ENCODE measurements at regions not wholly inside any gene's neighbourhood (a gene's known extent, or its start where the extent isn't known, plus 50 kb on each side); places are given as distances from the start of the nearest gene placed in this dataset.
A peak's percentile ranks its signal among the peaks of the same experiment; 100 is the strongest.

DNA sequence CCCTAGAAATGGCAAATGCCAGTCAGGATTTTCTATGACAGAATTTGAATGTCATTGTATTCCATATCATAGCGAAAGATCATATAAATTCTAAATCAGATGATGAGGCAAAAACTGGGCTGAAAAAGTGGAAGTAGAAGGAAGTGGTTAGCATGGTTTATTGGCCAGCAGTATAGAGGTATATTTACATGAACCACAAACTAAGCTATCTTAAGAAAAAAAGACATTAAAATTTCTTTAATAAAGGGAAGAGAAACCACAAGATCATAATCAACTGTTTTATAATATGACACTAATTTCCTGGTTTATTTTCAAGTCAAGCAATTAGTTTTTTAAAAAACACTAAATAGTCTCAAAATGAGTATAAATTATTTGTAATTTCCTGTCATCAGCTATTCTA is 123.2 kb upstream of the LRP1B start:
- no peak for DNase-seq (ENCODE audit: low read depth)

GRCh38 chr2:142241016-142241415 is 110.2 kb upstream of the LRP1B start:
- DNase-seq (ENCODE audit: low read depth) = no peak

DNA sequence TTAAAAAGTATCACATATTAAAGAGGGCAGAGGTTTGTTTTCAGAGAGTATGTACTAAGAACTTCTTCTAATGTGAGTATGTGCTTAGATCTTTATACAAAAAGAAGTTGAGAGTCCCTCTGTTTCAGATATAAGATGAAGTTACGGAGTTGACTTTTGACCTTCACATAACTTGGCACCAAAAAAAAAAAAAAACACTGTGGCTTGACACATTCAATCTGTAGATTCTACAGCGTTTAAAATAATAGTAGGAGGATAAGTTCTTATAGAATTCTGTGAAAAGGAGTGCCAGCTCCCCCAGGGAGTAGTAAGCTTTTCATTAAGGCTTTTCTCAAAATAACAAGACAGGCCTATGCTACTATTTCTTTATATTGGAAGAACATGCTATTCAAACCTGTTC is 105.4 kb upstream of the LRP1B start:
- DNase-seq (ENCODE audit: low read depth) = no peak

- no peak for DNase-seq (ENCODE audit: low read depth)
Observed at GRCh38 chr2:142234741-142235140, 103.9 kb upstream of the LRP1B start.

- DNase-seq (ENCODE audit: low read depth) = no peak
Observed at GRCh38 chr2:142223309-142223708, 92.5 kb upstream of the LRP1B start.

DNA sequence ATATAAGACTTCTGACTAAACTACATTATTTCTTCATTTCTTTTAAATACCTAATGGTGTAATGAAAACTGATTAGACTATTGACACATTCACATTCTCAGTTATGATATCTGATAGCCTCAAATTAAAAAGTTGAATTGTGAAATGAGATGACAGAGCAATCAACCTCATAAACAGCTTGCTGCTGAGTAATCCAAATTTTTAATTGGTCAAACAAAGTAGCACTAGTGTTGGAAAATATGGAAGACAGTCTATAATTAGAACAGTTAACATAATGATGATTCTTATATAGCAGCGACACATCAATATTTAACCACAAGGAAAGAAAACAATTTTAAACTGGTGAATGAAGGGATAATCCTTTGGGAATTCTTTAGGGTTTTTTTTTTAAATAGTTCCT is 91.9 kb upstream of the LRP1B start:
- DNase-seq (ENCODE audit: low read depth) = no peak

GRCh38 chr2:142220901-142221300 is 90.1 kb upstream of the LRP1B start:
- no peak for DNase-seq (ENCODE audit: low read depth)

DNA sequence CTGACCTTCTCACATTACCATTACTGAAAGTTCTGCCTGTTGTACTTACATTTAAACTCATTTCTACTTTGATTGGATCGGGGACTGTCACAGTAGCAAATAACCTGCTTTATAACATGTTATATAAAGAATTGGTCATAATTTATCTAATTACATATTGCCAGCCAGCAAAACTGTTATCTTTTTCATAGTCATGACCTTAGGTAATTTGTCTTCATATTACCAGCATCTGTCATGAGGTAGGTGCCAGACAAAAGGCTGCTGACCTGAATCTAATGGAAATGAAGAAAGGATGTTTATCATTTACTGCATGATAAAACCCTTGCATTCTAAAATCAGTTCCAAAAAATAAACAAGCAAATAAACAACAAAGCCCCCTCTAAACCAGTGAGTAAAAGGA is 89.4 kb upstream of the LRP1B start:
- DNase-seq (ENCODE audit: low read depth) = no peak

DNA sequence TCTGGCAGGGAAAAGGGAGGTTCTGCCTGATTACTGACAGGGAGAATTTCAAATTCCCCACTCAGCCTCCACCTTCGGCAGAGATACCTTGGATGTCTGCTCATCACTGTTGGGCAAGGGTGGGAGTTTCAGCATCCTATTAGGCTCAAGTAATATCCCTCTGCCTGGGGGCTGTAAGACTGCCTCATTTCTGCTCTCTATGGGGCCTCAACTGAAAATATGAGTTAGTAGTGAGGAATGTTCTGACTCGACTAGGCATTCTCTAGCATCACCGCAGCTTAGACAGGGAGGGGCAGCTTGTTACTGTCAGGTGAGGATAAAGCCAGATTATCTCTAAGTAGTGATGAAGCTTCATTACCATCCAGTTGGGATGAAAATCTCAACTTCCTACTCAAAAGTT is 87.7 kb upstream of the LRP1B start:
- DNase-seq (ENCODE audit: low read depth) = peak; percentile 5

- no peak for DNase-seq (ENCODE audit: low read depth)
Observed at GRCh38 chr2:142217804-142218203, 87.0 kb upstream of the LRP1B start.

- DNase-seq (ENCODE audit: low read depth) = no peak
Observed at GRCh38 chr2:142200062-142200461, 69.2 kb upstream of the LRP1B start.

GRCh38 chr2:142199073-142199472 is 68.3 kb upstream of the LRP1B start:
- no peak for DNase-seq (ENCODE audit: low read depth)

DNA sequence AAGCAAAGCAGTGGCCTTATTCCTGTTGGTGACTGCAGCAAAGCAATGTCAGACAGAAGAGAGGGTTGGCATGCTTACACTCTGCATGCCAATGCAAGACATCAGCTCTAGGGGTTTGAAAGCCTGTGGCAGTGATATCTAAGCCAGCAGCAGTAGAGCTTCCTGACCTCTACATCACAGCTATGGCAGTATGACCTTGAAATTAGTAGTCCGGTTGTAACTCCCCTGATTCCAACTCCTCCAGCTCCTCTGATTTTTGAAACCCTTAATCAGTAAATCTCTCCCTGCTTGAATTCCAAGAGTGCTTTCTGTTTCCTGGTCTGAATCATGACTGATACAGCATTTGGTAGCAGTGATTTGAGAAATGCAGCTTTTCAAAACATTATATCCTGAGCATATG is 60.0 kb upstream of the LRP1B start:
- no peak for DNase-seq (ENCODE audit: low read depth)

DNA sequence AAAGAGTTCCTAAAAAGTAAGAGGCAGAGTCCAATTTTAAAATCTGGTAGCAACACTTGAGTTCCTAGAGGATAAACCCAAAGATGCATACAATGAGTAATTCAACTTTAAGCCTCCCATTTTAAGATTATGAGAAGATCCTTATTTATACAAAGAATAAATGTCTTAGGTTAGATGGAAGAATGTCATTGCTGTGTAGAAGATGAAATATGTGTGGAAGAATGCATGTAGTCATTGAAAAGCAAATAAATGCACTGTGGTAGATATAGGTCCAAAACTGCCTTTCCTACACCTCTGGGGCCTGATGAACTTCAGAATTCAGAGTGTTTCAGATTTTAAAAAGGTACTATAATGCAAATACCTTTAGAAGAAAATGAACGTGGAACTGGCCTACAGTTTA is 58.7 kb upstream of the LRP1B start:
- no peak for DNase-seq (ENCODE audit: low read depth)

GRCh38 chr2:142188562-142188961 is 57.7 kb upstream of the LRP1B start:
- DNase-seq (ENCODE audit: low read depth) = no peak

- no peak for DNase-seq (ENCODE audit: low read depth)
Observed at GRCh38 chr2:142180820-142181533, 50.2 kb upstream of the LRP1B start.
